Uterus (tissue), 2 donors: ENCODE measurements at regions not wholly inside any gene's neighbourhood (a gene's known extent, or its start where the extent isn't known, plus 50 kb on each side); places are given as distances from the start of the nearest gene placed in this dataset.

Experiments
- POLR2A ChIP-seq, 2 donors: fragments of 450-650 bp; IDR thresholded peaks; one replicate each; pipeline ENCODE4 v1.6.1; 2016; ENCODE audit warnings: antibody characterized with exemption in 2 of 2, mild to moderate bottlenecking in 1 of 2, moderate library complexity in 1 of 2
- TF ChIP-seq, protein P1 (sequence below), 4 experiments: fragments of 200-600 bp in 2 of 4; fragments of 450-650 bp in 2 of 4; sonication (generic) in 2 of 4; IDR thresholded peaks; one replicate each; pipeline ENCODE4 v1.5.1; 2016 to 2019; ENCODE audit warnings: antibody characterized with exemption in 4 of 4, mild to moderate bottlenecking in 2 of 4, moderate library complexity in 1 of 4

DNA sequence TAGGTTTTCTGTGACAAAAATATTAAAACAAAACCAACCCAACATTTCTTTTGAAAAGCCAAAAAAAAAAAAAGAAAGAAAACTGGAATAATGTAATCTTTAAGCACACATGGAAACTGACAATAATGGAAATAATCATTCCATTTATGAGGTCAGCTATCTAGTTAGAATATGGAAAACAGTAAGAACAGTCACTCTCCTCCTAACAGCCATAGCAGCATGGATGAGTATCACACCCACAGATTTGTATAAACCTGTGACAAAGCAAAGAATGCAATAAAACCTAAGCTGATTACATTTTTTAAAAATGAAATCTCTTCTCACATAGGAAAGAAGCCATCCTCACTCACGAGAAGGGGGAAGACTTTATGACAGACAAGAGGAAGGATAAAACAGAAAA, 437.8 kb downstream of the NYAP2 start:
- TF ChIP-seq, protein P1, sequence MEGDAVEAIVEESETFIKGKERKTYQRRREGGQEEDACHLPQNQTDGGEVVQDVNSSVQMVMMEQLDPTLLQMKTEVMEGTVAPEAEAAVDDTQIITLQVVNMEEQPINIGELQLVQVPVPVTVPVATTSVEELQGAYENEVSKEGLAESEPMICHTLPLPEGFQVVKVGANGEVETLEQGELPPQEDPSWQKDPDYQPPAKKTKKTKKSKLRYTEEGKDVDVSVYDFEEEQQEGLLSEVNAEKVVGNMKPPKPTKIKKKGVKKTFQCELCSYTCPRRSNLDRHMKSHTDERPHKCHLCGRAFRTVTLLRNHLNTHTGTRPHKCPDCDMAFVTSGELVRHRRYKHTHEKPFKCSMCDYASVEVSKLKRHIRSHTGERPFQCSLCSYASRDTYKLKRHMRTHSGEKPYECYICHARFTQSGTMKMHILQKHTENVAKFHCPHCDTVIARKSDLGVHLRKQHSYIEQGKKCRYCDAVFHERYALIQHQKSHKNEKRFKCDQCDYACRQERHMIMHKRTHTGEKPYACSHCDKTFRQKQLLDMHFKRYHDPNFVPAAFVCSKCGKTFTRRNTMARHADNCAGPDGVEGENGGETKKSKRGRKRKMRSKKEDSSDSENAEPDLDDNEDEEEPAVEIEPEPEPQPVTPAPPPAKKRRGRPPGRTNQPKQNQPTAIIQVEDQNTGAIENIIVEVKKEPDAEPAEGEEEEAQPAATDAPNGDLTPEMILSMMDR (IDR thresholded peaks at IDR 0.05), result no peak
- no peak for TF ChIP-seq POLR2A (IDR thresholded peaks at IDR 0.05)
